ENCODE measurements at regions not wholly inside any gene's neighbourhood (a gene's known extent, or its start where the extent isn't known, plus 50 kb on each side); places are given as distances from the start of the nearest gene placed in this dataset.

- no peak for DNase-seq
Observed at GRCh38 chr1:209503196-209503595, 80.3 kb upstream of the CAMK1G start.

- DNase-seq = no peak
Observed at GRCh38 chr1:209504571-209504970, 78.9 kb upstream of the CAMK1G start.

- DNase-seq = no peak
Observed at GRCh38 chr1:209505044-209505443, 78.5 kb upstream of the CAMK1G start.

GRCh38 chr1:209506101-209506500 lies 77.4 kb upstream of the CAMK1G start:
- DNase-seq = no peak

GRCh38 chr1:209509039-209509438 lies 74.5 kb upstream of the CAMK1G start:
- no peak for DNase-seq

- no peak for DNase-seq
Observed at GRCh38 chr1:209510063-209510462, 73.5 kb upstream of the CAMK1G start.

- no peak for DNase-seq
Observed at GRCh38 chr1:209511169-209511568, 72.3 kb upstream of the CAMK1G start.

GRCh38 chr1:209512821-209513220 lies 70.7 kb upstream of the CAMK1G start:
- no peak for DNase-seq

- no peak for DNase-seq
Observed at GRCh38 chr1:209513226-209513625, 70.3 kb upstream of the CAMK1G start.

- DNase-seq = no peak
Observed at GRCh38 chr1:209516771-209517680, 66.5 kb upstream of the CAMK1G start.

GRCh38 chr1:209517681-209518050 lies 65.8 kb upstream of the CAMK1G start:
- DNase-seq = no peak

- no peak for DNase-seq
Observed at GRCh38 chr1:209519786-209520185, 63.7 kb upstream of the CAMK1G start.

- DNase-seq = no peak
Observed at GRCh38 chr1:209522826-209523225, 60.7 kb upstream of the CAMK1G start.

- DNase-seq = no peak
Observed at GRCh38 chr1:209526137-209526536, 57.4 kb upstream of the CAMK1G start.

GRCh38 chr1:209527372-209527771 lies 56.1 kb upstream of the CAMK1G start:
- DNase-seq = no peak

GRCh38 chr1:209527993-209528717 lies 55.4 kb upstream of the CAMK1G start:
- DNase-seq = no peak

GRCh38 chr1:209529233-209529632 lies 54.3 kb upstream of the CAMK1G start:
- DNase-seq = no peak

- no peak for DNase-seq
Observed at GRCh38 chr1:209531006-209531405, 52.5 kb upstream of the CAMK1G start.

GRCh38 chr1:209531549-209531948 lies 52.0 kb upstream of the CAMK1G start:
- DNase-seq = no peak

Data from right hindlimb (tissue), 1 donor.